Osteoblast (primary cell): ENCODE measurements at regions not wholly inside any gene's neighbourhood (a gene's known extent, or its start where the extent isn't known, plus 50 kb on each side); places are given as distances from the start of the nearest gene placed in this dataset.

Source experiments
- DNase-seq: peaks from one replicate; pipeline ENCODE4 v3.0.0; 2011; ENCODE audit warnings: low spot score, mixed read lengths; ENCODE audit not compliant: insufficient read length; ENCODE audit errors: missing footprints
- H2AFZ ChIP-seq: 2 replicates; pipeline ENCODE4 v1.6.0; 2011; ENCODE audit warnings: mild to moderate bottlenecking, low read length
- H3K27ac ChIP-seq: 2 replicates; pipeline ENCODE4 v1.5.1; 2011; ENCODE audit warnings: mild to moderate bottlenecking, low read depth, low read length, moderate library complexity
- H3K27me3 ChIP-seq: 2 replicates; pipeline ENCODE4 v1.6.0; 2012; ENCODE audit warnings: mild to moderate bottlenecking, control low read depth, inconsistent platforms, low read length, moderate library complexity; ENCODE audit not compliant: insufficient read depth
- H3K36me3 ChIP-seq: 2 replicates; pipeline ENCODE4 v1.5.1; 2011; ENCODE audit warnings: mild to moderate bottlenecking, low read length, control low read depth, moderate library complexity; ENCODE audit not compliant: insufficient read depth
- H3K4me1 ChIP-seq: 2 replicates; pipeline ENCODE4 v1.5.1; 2011; ENCODE audit warnings: mild to moderate bottlenecking, low read length, control low read depth, moderate library complexity; ENCODE audit not compliant: insufficient read depth
- H3K4me2 ChIP-seq: 2 replicates; pipeline ENCODE4 v1.6.0; 2011; ENCODE audit warnings: mild to moderate bottlenecking, low read length; ENCODE audit not compliant: insufficient read depth
- H3K4me3 ChIP-seq: fragments of 200-600 bp; sonication (generic); 3 replicates; pipeline ENCODE4 v1.5.1; 2012; ENCODE audit warnings: mild to moderate bottlenecking, low read length, inconsistent platforms; ENCODE audit not compliant: insufficient read depth
- H3K79me2 ChIP-seq: 2 replicates; pipeline ENCODE4 v1.6.0; 2012; ENCODE audit warnings: mild to moderate bottlenecking, low read length, control low read depth, inconsistent platforms; ENCODE audit not compliant: insufficient read depth
- H3K9me3 ChIP-seq: 2 replicates; pipeline ENCODE4 v1.5.1; 2011; ENCODE audit warnings: low read depth, low read length, control low read depth
- H4K20me1 ChIP-seq: 2 replicates; pipeline ENCODE4 v1.6.0; 2012; ENCODE audit warnings: mild to moderate bottlenecking, low read length, control low read depth; ENCODE audit not compliant: insufficient read depth
- CTCF ChIP-seq: IDR thresholded peaks from 2 replicates; pipeline ENCODE4 v1.5.1; 2011; ENCODE audit warnings: mild to moderate bottlenecking, low read depth, low read length, moderate library complexity; ENCODE audit errors: extremely low read depth

GRCh38 chr14:62234849-62235248 lies 472.6 kb downstream of the SNAPC1 start:
- H3K9me3 ChIP-seq = no peaks in the 10 kb centered on the region
- no peak for DNase-seq
- no peaks in the 10 kb centered on the region for H3K36me3 ChIP-seq
- no peak overlapping the region for H2AFZ ChIP-seq
- H3K27ac ChIP-seq = no peak overlapping the region
- no peak overlapping the region for H3K4me3 ChIP-seq
- no peaks in the 10 kb centered on the region for H3K79me2 ChIP-seq
- TF ChIP-seq CTCF = no peak
- H3K27me3 ChIP-seq = no peaks in the 10 kb centered on the region
- no peaks in the 10 kb centered on the region for H4K20me1 ChIP-seq
- H3K4me2 ChIP-seq = no peak overlapping the region
- no peaks in the 10 kb centered on the region for H3K4me1 ChIP-seq

DNA sequence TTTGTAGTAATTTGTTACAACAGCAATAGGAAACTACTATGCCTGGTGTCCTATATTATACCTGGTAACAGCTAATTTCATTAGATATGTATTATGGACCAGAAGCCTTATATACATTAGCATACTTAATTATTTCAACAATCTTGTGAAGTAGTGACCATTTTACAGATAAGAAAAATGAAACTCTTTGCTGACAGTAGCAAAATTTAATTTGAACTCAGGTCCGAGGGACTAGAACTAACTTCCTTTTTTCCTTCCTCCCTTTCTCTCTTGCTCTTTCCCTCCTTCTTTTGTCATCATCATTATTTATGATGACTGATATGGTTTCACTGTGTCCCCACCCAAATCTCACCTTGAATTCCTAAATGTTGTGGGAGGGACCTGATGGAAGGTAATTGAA lies 482.0 kb downstream of the SNAPC1 start:
- no peaks in the 10 kb centered on the region for H4K20me1 ChIP-seq
- H3K79me2 ChIP-seq = no peaks in the 10 kb centered on the region
- no peak overlapping the region for H3K4me3 ChIP-seq
- no peak for DNase-seq
- no peaks in the 10 kb centered on the region for H3K27me3 ChIP-seq
- H3K27ac ChIP-seq = no peak overlapping the region
- no peaks in the 10 kb centered on the region for H3K4me1 ChIP-seq
- no peaks in the 10 kb centered on the region for H3K36me3 ChIP-seq
- H3K4me2 ChIP-seq = no peak overlapping the region
- H3K9me3 ChIP-seq = no peaks in the 10 kb centered on the region
- no peak overlapping the region for H2AFZ ChIP-seq
- TF ChIP-seq CTCF = no peak

GRCh38 chr14:62247266-62247665 lies 485.0 kb downstream of the SNAPC1 start:
- Histone ChIP-seq H3K79me2 (no peaks in the 10 kb centered on the region), H3K9me3 (no peaks in the 10 kb centered on the region), H3K27ac (no peak overlapping the region), H3K36me3 (no peaks in the 10 kb centered on the region), H4K20me1 (no peaks in the 10 kb centered on the region), H2AFZ (no peak overlapping the region), H3K4me2 (no peak overlapping the region), H3K27me3 (no peaks in the 10 kb centered on the region), H3K4me3 (no peak overlapping the region), H3K4me1 (no peaks in the 10 kb centered on the region)
- TF ChIP-seq CTCF = no peak
- no peak for DNase-seq

GRCh38 chr14:62251237-62251636 lies 489.0 kb downstream of the SNAPC1 start:
- H2AFZ ChIP-seq = no peak overlapping the region
- H3K27ac ChIP-seq = no peak overlapping the region
- H4K20me1 ChIP-seq = no peaks in the 10 kb centered on the region
- no peak for TF ChIP-seq CTCF
- H3K27me3 ChIP-seq = no peaks in the 10 kb centered on the region
- no peaks in the 10 kb centered on the region for H3K79me2 ChIP-seq
- DNase-seq = no peak
- no peaks in the 10 kb centered on the region for H3K9me3 ChIP-seq
- no peaks in the 10 kb centered on the region for H3K36me3 ChIP-seq
- H3K4me2 ChIP-seq = no peak overlapping the region
- no peaks in the 10 kb centered on the region for H3K4me1 ChIP-seq
- no peak overlapping the region for H3K4me3 ChIP-seq
